Ishikawa (cell line): ENCODE measurements at regions not wholly inside any gene's neighbourhood (a gene's known extent, or its start where the extent isn't known, plus 50 kb on each side); places are given as distances from the start of the nearest gene placed in this dataset.
A peak's percentile ranks its signal among the peaks of the same experiment; 100 is the strongest.

Experiments used
- CEBPB ChIP-seq: IDR thresholded peaks from 2 replicates; pipeline ENCODE4 v1.6.1; 2012
- CREB1 ChIP-seq: IDR thresholded peaks from 2 replicates; pipeline ENCODE4 v1.6.1; 2012; ENCODE audit warnings: low read depth
- EGR1 ChIP-seq: IDR thresholded peaks from 2 replicates; pipeline ENCODE4 v1.6.1; 2012
- EP300 ChIP-seq: IDR thresholded peaks from 2 replicates; pipeline ENCODE4 v1.6.1; 2012; ENCODE audit warnings: borderline replicate concordance
- FOXM1 ChIP-seq: IDR thresholded peaks from 2 replicates; pipeline ENCODE4 v1.6.1; 2012; ENCODE audit warnings: low read depth, borderline replicate concordance
- NFIC ChIP-seq: IDR thresholded peaks from 2 replicates; pipeline ENCODE4 v1.6.1; 2012
- RAD21 ChIP-seq: IDR thresholded peaks from 2 replicates; pipeline ENCODE4 v1.6.1; 2012; ENCODE audit warnings: low read depth
- TAF1 ChIP-seq: IDR thresholded peaks from 2 replicates; pipeline ENCODE4 v1.6.1; 2012; ENCODE audit warnings: low read depth, mild to moderate bottlenecking
- TCF12 ChIP-seq: IDR thresholded peaks from 2 replicates; pipeline ENCODE4 v1.6.1; 2012; ENCODE audit warnings: low read depth
- TEAD4 ChIP-seq: IDR thresholded peaks from 2 replicates; pipeline ENCODE4 v1.6.1; 2012
- YY1 ChIP-seq: IDR thresholded peaks from 2 replicates; pipeline ENCODE4 v1.6.1; 2012; ENCODE audit warnings: low read depth
- ZBTB7A ChIP-seq: IDR thresholded peaks from 2 replicates; pipeline ENCODE4 v1.6.1; 2012; ENCODE audit warnings: low read depth
- TF ChIP-seq, protein P1 (sequence below): IDR thresholded peaks from 2 replicates; pipeline ENCODE4 v1.6.1; 2012
- TF ChIP-seq, protein P2 (sequence below): IDR thresholded peaks from 2 replicates; pipeline ENCODE4 v1.6.1; 2012; ENCODE audit warnings: low read depth, mild to moderate bottlenecking
- TF ChIP-seq, protein P3 (sequence below): IDR thresholded peaks from 2 replicates; pipeline ENCODE4 v1.6.1; 2012

DNA sequence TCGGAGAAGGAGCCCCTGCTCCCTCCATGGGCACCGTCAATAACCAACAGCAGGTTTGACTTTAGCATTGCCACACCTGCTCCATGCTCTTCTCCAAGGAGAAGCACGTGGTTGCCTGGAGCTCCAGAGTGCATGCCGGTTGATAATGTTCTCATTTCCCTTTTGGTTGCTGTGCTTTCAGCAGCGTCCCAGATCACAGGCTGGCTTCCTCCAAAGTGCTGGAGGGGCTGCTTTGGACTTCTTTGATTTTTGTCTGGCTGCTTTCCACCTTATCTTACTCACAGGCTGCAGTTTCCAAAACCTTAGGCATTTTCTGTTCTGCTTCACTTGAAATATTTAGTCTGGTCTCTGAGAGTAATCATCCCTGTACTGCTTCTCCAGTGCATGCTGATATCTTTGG is 123.8 kb upstream of the IRS2 start:
- no peak for TF ChIP-seq EP300
- TF ChIP-seq, protein P1, sequence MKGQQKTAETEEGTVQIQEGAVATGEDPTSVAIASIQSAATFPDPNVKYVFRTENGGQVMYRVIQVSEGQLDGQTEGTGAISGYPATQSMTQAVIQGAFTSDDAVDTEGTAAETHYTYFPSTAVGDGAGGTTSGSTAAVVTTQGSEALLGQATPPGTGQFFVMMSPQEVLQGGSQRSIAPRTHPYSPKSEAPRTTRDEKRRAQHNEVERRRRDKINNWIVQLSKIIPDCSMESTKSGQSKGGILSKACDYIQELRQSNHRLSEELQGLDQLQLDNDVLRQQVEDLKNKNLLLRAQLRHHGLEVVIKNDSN: no peak
- TF ChIP-seq TAF1: no peak
- TF ChIP-seq NFIC: no peak
- TF ChIP-seq YY1: no peak
- no peak for TF ChIP-seq ZBTB7A
- TF ChIP-seq, protein P2, sequence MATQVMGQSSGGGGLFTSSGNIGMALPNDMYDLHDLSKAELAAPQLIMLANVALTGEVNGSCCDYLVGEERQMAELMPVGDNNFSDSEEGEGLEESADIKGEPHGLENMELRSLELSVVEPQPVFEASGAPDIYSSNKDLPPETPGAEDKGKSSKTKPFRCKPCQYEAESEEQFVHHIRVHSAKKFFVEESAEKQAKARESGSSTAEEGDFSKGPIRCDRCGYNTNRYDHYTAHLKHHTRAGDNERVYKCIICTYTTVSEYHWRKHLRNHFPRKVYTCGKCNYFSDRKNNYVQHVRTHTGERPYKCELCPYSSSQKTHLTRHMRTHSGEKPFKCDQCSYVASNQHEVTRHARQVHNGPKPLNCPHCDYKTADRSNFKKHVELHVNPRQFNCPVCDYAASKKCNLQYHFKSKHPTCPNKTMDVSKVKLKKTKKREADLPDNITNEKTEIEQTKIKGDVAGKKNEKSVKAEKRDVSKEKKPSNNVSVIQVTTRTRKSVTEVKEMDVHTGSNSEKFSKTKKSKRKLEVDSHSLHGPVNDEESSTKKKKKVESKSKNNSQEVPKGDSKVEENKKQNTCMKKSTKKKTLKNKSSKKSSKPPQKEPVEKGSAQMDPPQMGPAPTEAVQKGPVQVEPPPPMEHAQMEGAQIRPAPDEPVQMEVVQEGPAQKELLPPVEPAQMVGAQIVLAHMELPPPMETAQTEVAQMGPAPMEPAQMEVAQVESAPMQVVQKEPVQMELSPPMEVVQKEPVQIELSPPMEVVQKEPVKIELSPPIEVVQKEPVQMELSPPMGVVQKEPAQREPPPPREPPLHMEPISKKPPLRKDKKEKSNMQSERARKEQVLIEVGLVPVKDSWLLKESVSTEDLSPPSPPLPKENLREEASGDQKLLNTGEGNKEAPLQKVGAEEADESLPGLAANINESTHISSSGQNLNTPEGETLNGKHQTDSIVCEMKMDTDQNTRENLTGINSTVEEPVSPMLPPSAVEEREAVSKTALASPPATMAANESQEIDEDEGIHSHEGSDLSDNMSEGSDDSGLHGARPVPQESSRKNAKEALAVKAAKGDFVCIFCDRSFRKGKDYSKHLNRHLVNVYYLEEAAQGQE: no peak
- TF ChIP-seq TCF12: no peak

DNA sequence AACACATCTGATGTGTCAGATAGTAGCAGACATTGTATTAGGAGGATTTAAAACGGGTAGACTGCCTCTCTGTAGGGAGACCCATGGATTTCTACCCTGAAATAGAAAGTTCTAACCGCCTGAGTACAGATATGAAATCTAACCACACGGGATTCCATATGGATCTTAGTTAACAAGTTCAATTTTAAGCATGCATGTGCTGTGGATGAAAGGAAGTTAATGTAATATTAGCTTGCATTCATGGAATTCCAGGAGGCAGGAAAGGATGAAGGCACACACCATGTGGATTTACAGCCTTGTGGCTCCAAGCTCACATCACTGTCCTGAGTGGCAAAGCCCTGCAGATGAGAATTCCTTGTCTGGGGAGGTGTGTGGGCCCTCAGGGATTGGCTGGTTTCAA is 120.6 kb upstream of the IRS2 start:
- TF ChIP-seq NFIC (no peak), TEAD4 (0 out of 2 replicates have a peak, but pooled peaks have one; percentile 22), YY1 (no peak), CEBPB (no peak), EGR1 (no peak)
- TF ChIP-seq, protein P2: no peak
- TF ChIP-seq, protein P3, sequence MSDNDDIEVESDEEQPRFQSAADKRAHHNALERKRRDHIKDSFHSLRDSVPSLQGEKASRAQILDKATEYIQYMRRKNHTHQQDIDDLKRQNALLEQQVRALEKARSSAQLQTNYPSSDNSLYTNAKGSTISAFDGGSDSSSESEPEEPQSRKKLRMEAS: no peak

DNA sequence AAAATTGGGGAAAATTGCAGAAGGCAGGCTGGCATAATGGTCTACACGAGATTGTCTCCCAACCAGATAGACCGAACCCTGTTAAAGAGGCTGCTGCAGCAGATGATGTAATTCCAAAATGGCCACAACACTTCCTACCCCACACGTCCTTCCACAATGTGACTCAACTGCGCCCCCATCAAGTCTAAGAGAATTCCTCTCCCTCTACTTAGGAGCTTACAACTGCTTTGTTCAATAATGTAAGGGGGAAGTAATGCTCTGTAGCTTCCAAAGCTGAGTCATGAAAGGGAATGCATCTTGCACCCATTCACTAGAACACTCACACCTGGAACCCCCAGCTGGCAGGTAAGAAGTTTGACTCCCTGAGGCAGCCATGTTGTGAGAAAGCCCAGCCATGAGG is 117.8 kb upstream of the IRS2 start:
- 0 out of 2 replicates have a peak, but pooled peaks have one; percentile 14 for TF ChIP-seq YY1
- no peak for TF ChIP-seq CEBPB
- no peak for TF ChIP-seq ZBTB7A
- no peak for TF ChIP-seq NFIC
- no peak for TF ChIP-seq CREB1
- TF ChIP-seq, protein P1: no peak
- TF ChIP-seq, protein P3: no peak

DNA sequence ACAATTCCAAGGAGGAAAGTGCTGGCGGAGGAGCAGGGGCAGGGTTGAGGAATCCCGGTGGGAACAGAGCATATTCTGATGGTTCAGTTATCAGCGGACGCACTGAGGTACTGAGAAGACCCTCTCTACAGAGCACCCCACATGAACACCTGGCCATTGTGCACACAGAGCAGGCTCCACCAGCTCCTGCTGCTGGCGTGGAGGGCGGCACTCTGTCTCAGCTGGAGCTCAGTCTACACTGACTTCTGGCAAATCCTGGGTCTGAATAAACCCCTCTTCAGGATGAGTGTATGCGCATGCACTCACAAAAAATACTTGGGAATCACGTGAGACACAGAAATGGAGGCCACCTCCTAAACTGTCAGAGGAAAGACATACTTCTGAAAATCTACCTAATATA is 114.4 kb upstream of the IRS2 start:
- TF ChIP-seq CREB1: no peak
- no peak for TF ChIP-seq EP300
- TF ChIP-seq CEBPB: no peak
- TF ChIP-seq, protein P2: no peak
- no peak for TF ChIP-seq RAD21
- no peak for TF ChIP-seq ZBTB7A
- no peak for TF ChIP-seq TEAD4
- no peak for TF ChIP-seq TAF1
- TF ChIP-seq TCF12: no peak
- no peak for TF ChIP-seq FOXM1
- TF ChIP-seq NFIC: no peak
- TF ChIP-seq, protein P3: no peak
- no peak for TF ChIP-seq EGR1
- TF ChIP-seq YY1: no peak
- TF ChIP-seq, protein P1: no peak

DNA sequence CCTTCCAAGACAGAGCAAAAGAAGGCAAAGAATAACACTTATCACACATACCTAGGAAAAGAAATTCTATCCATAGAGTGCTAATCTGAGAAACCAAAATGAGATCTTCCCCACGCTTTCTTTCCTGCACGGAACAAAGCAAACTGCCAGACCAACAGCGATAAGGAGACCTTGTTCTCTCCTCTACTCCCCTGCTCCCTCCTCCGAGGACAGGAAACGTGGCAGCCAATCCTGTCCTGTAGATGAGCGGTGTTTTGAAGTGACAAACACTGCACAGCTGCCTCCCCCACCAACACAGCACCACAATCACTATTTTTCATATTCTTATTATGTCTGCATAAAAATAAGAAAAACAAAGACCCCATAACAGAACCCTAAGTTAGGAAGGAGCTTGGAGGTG is 113.9 kb upstream of the IRS2 start:
- TF ChIP-seq CREB1 (no peak), EP300 (no peak)
